GM12892 (cell line): ENCODE measurements at regions not wholly inside any gene's neighbourhood (a gene's known extent, or its start where the extent isn't known, plus 50 kb on each side); places are given as distances from the start of the nearest gene placed in this dataset.

Experiments
- POLR2A ChIP-seq: IDR thresholded peaks from 2 replicates; pipeline ENCODE4 v1.6.1; 2011; ENCODE audit warnings: low read depth, low read length, control low read depth
- POLR2AphosphoS5 ChIP-seq: IDR thresholded peaks from 2 replicates; pipeline ENCODE4 v1.6.1; 2011; ENCODE audit warnings: low read depth, low read length, control low read depth
- TAF1 ChIP-seq: IDR thresholded peaks from 2 replicates; pipeline ENCODE4 v1.6.1; 2011; ENCODE audit warnings: low read depth, mild to moderate bottlenecking, control low read depth, low read length, borderline replicate concordance

DNA sequence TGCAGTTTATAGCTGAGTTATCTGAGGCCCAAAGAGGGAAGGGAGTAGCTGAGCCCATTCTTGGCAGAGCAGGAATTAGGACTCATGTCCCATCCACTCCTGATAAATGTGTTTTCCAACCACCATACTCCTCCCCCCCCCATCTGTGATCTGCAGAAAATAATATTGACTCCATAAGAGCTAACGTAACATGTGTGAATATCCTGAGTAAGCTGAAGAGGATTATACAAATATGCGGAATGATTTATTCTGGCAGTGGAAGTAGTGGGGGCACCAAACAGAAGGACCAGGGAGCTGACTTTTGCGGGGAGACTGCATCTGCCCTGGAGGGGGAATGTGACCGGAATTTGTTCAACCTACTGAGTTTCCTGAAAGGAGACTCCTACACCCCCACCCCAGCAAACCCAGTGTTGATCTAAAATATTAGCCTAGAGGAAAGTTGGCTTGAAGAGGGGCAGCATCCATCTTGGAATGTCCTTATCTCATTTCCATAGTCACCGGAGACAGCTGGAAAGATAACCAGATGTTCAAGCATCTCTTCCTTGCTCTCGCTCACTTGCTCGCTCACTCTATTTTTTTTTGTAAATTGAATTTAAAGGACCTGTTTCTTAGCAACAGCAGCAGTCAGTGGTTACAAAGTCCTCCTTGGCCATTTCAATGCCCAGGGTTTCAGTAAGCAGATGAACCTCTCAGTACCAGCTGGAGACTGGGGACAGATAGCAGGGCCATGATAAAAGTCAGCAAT lies 114.7 kb downstream of the RPS24 start:
- no peak for TF ChIP-seq TAF1
- TF ChIP-seq POLR2A: no peak
- TF ChIP-seq POLR2AphosphoS5: no peak
